Upper lobe of left lung (tissue), 4 donors: ENCODE measurements at regions not wholly inside any gene's neighbourhood (a gene's known extent, or its start where the extent isn't known, plus 50 kb on each side); places are given as distances from the start of the nearest gene placed in this dataset.

ENCODE experiments used
- EP300 ChIP-seq, 4 donors: sonication (generic); formaldehyde crosslinking; IDR thresholded peaks; one replicate each; pipeline ENCODE4 v1.5.1; 2017; ENCODE audit warnings: antibody characterized with exemption in 4 of 4, control low read depth in 2 of 4
- POLR2A ChIP-seq, 4 donors: fragments of 450-650 bp; IDR thresholded peaks; one replicate each; pipeline ENCODE4 v1.5.1; 2016 to 2017; ENCODE audit warnings: antibody characterized with exemption in 4 of 4, mild to moderate bottlenecking in 2 of 4
- POLR2AphosphoS5 ChIP-seq, 2 donors: sonication (generic); formaldehyde crosslinking; IDR thresholded peaks; one replicate each; pipeline ENCODE4 v1.5.1; 2017; ENCODE audit warnings: antibody characterized with exemption in 2 of 2
- TF ChIP-seq, protein P1 (sequence below), 6 experiments: fragments of 450-650 bp in 4 of 6; fragments of 200-600 bp in 2 of 6; sonication (generic) in 2 of 6; IDR thresholded peaks; one replicate each; pipeline ENCODE4 v1.5.1; 2016 to 2019; ENCODE audit warnings: antibody characterized with exemption in 6 of 6

DNA sequence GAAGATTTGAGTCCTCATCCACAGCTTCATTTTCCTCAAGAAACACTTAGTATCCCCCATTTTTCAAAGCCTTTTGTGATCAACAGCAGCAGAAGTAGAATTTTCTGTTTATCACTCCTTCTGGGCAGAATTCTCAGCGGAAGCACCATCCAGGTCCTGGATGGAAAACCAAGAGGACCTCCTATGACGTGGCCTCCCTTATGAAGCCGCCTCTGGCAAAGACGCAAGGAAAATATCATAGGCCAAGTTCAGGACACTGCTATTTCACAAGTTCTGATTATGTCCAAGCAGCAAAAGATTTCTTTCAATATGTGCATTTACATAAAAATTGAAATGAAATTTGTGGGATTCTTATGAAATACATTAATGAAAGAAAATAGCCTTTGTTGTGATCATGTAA, 315.0 kb downstream of the SEC23A start:
- TF ChIP-seq, protein P1, sequence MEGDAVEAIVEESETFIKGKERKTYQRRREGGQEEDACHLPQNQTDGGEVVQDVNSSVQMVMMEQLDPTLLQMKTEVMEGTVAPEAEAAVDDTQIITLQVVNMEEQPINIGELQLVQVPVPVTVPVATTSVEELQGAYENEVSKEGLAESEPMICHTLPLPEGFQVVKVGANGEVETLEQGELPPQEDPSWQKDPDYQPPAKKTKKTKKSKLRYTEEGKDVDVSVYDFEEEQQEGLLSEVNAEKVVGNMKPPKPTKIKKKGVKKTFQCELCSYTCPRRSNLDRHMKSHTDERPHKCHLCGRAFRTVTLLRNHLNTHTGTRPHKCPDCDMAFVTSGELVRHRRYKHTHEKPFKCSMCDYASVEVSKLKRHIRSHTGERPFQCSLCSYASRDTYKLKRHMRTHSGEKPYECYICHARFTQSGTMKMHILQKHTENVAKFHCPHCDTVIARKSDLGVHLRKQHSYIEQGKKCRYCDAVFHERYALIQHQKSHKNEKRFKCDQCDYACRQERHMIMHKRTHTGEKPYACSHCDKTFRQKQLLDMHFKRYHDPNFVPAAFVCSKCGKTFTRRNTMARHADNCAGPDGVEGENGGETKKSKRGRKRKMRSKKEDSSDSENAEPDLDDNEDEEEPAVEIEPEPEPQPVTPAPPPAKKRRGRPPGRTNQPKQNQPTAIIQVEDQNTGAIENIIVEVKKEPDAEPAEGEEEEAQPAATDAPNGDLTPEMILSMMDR (IDR thresholded peaks at IDR 0.05) = no peak
- TF ChIP-seq POLR2A (IDR thresholded peaks at IDR 0.05) = no peak
- TF ChIP-seq EP300 (IDR thresholded peaks at IDR 0.05) = no peak
- TF ChIP-seq POLR2AphosphoS5 (IDR thresholded peaks at IDR 0.05) = no peak
